SK-N-MC (cell line): ENCODE measurements at regions not wholly inside any gene's neighbourhood (a gene's known extent, or its start where the extent isn't known, plus 50 kb on each side); places are given as distances from the start of the nearest gene placed in this dataset.

Experiments used
- DNase-seq: peaks from one replicate; pipeline ENCODE4 v3.0.0-alpha.2; 2011; ENCODE audit warnings: low read depth, low spot score
- H3K27ac ChIP-seq: fragments of 200-600 bp; sonication (generic); 2 replicates; pipeline ENCODE4 v1.5.1; 2016; ENCODE audit warnings: mixed run types
- H3K36me3 ChIP-seq: fragments of 200-600 bp; sonication (generic); 2 replicates; pipeline ENCODE4 v1.6.1; 2017; ENCODE audit warnings: antibody characterized with exemption, low read length, mixed read lengths; ENCODE audit not compliant: insufficient read depth
- H3K4me3 ChIP-seq: fragments of 200-600 bp; sonication (generic); 2 replicates; pipeline ENCODE4 v1.5.1; 2016
- H3K9ac ChIP-seq: fragments of 200-600 bp; sonication (generic); 2 replicates; pipeline ENCODE4 v1.8.0; 2017; ENCODE audit warnings: mixed run types, mixed read lengths; ENCODE audit not compliant: insufficient read length
- H3K9me3 ChIP-seq: fragments of 200-600 bp; sonication (generic); 2 replicates; pipeline ENCODE4 v1.6.1; 2017; ENCODE audit warnings: low read depth, mild to moderate bottlenecking, antibody characterized with exemption, low read length, moderate library complexity, mixed read lengths
- EZH2 ChIP-seq: fragments of 200-600 bp; sonication (generic); IDR thresholded peaks from one replicate; pipeline ENCODE4 v1.6.1; 2017; ENCODE audit warnings: antibody characterized with exemption
- FOXP2 ChIP-seq: optimal IDR thresholded peaks from 2 replicates; pipeline ENCODE3; 2011; ENCODE audit warnings: mild to moderate bottlenecking, moderate library complexity; ENCODE audit not compliant: insufficient read depth; ENCODE audit errors: extremely low read length, control extremely low read depth
- POLR2AphosphoS5 ChIP-seq: IDR thresholded peaks from 2 replicates; pipeline ENCODE4 v1.6.1; 2012; ENCODE audit warnings: mild to moderate bottlenecking, low read depth, low read length, borderline replicate concordance

DNA sequence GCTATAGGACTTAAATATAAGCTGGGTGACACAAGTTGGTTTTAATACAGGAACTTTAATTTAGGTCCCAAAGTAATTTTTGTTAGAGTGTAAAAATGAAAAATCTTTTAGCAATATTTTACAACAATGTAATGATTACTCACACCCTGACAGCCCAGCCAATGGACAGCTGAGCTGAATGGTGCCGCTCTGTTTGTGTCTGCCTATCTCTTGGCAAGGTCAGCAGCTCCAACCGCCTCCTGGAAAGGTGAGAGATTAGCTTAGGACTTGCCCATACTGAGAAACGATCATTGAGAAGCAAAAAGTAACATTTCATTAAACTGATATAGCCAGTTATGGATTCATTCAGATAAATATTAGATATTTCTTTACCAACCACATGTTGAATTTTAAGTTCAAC, 463.6 kb upstream of the CD180 start:
- H3K36me3 ChIP-seq: no peaks in the 10 kb centered on the region
- no peak overlapping the region for H3K4me3 ChIP-seq
- no peaks in the 10 kb centered on the region for H3K9me3 ChIP-seq
- TF ChIP-seq POLR2AphosphoS5 (no peak), EZH2 (no peak), FOXP2 (no peak)
- no peak for DNase-seq
- no peak overlapping the region for H3K27ac ChIP-seq
- no peak overlapping the region for H3K9ac ChIP-seq

- TF ChIP-seq FOXP2: no peak
- no peak for TF ChIP-seq POLR2AphosphoS5
- TF ChIP-seq EZH2: no peak
- no peak overlapping the region for H3K27ac ChIP-seq
- H3K9me3 ChIP-seq: no peaks in the 10 kb centered on the region
- no peak for DNase-seq
- no peak overlapping the region for H3K4me3 ChIP-seq
- no peaks in the 10 kb centered on the region for H3K36me3 ChIP-seq
- no peak overlapping the region for H3K9ac ChIP-seq
Observed at GRCh38 chr5:67659288-67659687, 462.7 kb upstream of the CD180 start.

DNA sequence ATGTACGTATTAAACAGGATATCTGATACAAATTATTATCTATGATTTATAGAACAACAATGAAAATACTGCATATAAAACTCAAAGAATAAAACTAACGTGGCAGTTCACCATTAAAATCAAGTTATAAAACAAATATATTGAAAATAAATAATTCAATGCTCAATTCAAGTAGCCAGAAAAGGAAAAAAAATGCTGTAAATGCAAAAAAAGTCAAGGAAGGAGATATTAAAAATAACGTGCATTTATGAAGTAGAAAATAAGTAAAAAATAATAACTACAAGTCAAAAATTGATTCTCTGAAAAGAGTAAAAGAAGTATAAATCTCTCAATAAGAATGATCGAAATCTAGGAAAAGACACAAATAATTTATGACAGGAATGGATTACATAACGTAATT, 460.5 kb upstream of the CD180 start:
- TF ChIP-seq FOXP2: no peak
- no peak for TF ChIP-seq EZH2
- no peak overlapping the region for H3K4me3 ChIP-seq
- H3K9me3 ChIP-seq: no peaks in the 10 kb centered on the region
- H3K36me3 ChIP-seq: no peaks in the 10 kb centered on the region
- no peak for DNase-seq
- H3K27ac ChIP-seq: no peak overlapping the region
- H3K9ac ChIP-seq: no peak overlapping the region

GRCh38 chr5:67652201-67652600, 455.6 kb upstream of the CD180 start:
- DNase-seq: no peak
- H3K4me3 ChIP-seq: peak overlapping the region; percentile 29
- peak overlapping the region; percentile 6 for H3K9ac ChIP-seq
- TF ChIP-seq FOXP2 (no peak), EZH2 (no peak), POLR2AphosphoS5 (no peak)
- H3K9me3 ChIP-seq: no peaks in the 10 kb centered on the region
- peak overlapping the region; percentile 88 for H3K27ac ChIP-seq
- no peaks in the 10 kb centered on the region for H3K36me3 ChIP-seq

DNA sequence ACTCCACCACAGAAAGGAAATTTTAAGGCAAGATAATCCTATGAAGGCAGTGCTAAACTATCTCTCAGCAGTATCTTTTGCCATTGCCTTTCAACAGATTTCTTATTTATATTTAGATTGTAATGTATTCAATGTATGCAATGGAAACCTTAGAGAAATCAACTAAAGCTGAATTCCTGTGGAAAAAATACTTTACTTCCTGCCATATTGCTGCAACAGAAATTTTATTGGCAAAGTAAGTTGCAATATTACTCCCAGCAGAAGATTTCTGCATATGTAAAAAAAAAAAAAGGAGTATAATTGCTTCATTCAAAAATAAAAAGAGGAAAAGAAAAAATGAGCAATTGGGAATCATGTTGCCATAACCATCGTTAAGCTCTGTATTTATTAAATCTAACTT, 454.6 kb upstream of the CD180 start:
- H3K27ac ChIP-seq: peak overlapping the region; percentile 88
- H3K9me3 ChIP-seq: no peaks in the 10 kb centered on the region
- H3K9ac ChIP-seq: no peak overlapping the region
- H3K36me3 ChIP-seq: no peaks in the 10 kb centered on the region
- H3K4me3 ChIP-seq: peak overlapping the region; percentile 19
- no peak for TF ChIP-seq FOXP2
- no peak for TF ChIP-seq EZH2
- TF ChIP-seq POLR2AphosphoS5: no peak
- peak; percentile 42 for DNase-seq

DNA sequence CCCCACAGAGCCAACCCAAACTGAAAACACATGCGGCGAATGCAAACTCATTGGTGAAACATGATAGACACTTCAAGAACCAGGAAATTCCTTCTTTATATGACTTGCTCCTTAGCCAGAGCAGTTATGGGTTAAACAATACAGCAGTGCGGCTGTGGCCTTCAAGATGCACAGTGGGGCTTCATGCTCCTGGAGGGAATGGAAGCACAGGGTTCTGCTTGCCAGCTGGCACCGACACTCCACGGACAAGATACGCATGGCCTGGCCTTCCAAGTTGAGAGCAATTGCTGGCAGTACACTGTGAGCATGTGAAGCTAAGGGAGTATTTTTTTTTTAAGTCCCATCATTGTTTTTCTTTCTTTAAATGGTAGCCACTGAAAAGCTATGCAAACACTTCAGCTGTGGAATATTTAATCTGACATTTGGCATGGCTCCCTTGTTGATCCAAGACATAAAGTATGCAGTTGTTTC, 451.6 kb upstream of the CD180 start:
- no peaks in the 10 kb centered on the region for H3K9me3 ChIP-seq
- no peak for TF ChIP-seq EZH2
- no peak for TF ChIP-seq FOXP2
- peak; percentile 16; the same call in 1 of the 2 replicates for TF ChIP-seq POLR2AphosphoS5
- no peaks in the 10 kb centered on the region for H3K36me3 ChIP-seq
- no peak overlapping the region for H3K9ac ChIP-seq
- DNase-seq: peak; percentile 39
- H3K4me3 ChIP-seq: peak overlapping the region; percentile 60
- H3K27ac ChIP-seq: peak overlapping the region; percentile 90

- TF ChIP-seq POLR2AphosphoS5: no peak
- Histone ChIP-seq H3K27ac (peak overlapping the region; percentile 90), H3K36me3 (no peaks in the 10 kb centered on the region), H3K9ac (no peak overlapping the region), H3K9me3 (no peaks in the 10 kb centered on the region), H3K4me3 (peak overlapping the region; percentile 60)
- DNase-seq: no peak
Observed at GRCh38 chr5:67647772-67648171, 451.2 kb upstream of the CD180 start.

GRCh38 chr5:67644221-67644920, 447.8 kb upstream of the CD180 start:
- H3K9ac ChIP-seq: no peak overlapping the region
- H3K9me3 ChIP-seq: no peaks in the 10 kb centered on the region
- TF ChIP-seq POLR2AphosphoS5: no peak
- TF ChIP-seq EZH2: no peak
- TF ChIP-seq FOXP2: no peak
- no peak overlapping the region for H3K27ac ChIP-seq
- H3K36me3 ChIP-seq: no peaks in the 10 kb centered on the region
- no peak overlapping the region for H3K4me3 ChIP-seq
- peak; percentile 53 for DNase-seq

DNA sequence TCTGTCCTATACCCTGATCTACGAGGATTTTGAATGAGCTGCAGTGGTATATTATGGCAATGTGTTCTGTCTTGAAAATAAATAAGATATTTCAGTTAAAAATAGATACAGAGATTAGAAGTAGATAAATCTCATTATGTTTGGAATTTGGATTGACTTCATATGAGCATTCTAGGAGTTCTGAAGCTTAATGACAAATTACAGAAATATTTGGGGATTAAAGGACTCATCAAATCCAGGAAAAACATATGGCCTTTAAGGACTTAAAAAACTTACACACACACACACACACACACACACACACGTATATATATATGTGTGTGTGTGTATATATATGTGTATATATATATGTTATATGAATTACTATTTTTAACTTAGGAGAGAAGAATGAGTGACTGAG, 446.9 kb upstream of the CD180 start:
- Histone ChIP-seq H3K9ac (no peak overlapping the region), H3K27ac (no peak overlapping the region), H3K4me3 (no peak overlapping the region), H3K9me3 (no peaks in the 10 kb centered on the region), H3K36me3 (no peaks in the 10 kb centered on the region)
- no peak for DNase-seq
- TF ChIP-seq FOXP2 (no peak), POLR2AphosphoS5 (no peak), EZH2 (no peak)
